ENCODE measurements at regions not wholly inside any gene's neighbourhood (a gene's known extent, or its start where the extent isn't known, plus 50 kb on each side); places are given as distances from the start of the nearest gene placed in this dataset.
A peak's percentile ranks its signal among the peaks of the same experiment; 100 is the strongest.

DNA sequence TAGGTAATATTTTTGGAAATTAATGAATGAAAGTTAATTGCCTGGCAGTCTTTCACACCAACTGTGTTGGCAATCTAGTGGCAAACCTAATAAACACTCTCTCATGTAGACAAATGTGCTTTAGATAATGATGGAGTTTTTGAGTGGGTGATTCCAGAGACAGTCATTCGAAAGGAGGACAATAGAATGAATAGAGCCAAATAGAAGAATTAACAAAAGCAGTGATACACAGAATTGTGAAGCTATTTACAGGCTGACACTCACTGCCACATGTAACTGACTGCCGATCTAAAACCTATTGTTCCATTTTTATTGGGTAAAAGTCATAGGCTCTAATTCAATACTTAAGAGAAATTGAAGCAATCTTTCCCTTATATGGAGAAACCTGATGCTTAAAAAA lies 338.5 kb downstream of the PCDH7 start:
- no peak for DNase-seq (ENCODE audit: low read depth)

DNA sequence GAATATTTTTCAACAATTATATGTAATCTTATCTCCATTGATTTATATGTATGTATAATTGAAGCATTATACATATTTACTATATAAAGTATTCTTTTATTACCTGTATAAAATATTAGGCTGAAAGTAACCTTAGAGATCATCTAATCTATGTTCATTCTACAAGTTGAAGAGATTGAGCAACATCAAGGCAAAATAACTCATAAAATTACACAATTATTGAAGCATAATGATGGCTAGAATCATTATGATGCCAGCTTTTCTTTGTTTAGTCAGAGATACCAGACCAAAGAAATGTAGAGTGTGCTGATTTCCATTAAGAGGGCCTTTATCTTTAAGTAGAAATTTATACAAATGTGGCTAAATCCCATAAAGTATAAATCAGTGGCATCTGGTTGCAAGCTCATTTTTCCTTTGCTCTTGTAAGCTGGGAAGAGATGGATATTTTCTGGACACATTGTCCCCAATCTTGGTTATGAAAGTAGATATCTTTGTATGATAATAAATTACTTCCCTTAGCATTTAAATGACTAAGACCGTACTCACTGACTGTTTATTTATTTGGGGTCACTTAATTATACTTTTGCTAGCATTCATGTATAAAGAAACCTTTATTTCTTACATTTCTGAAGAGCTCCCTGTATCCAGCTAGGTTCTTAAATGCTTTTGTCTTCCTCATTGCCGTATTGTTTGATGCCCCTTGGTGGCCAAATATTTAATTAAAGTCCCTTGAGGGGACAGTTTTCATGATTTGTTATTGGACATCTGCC lies 339.8 kb downstream of the PCDH7 start:
- no peak for DNase-seq (ENCODE audit: low read depth)

DNA sequence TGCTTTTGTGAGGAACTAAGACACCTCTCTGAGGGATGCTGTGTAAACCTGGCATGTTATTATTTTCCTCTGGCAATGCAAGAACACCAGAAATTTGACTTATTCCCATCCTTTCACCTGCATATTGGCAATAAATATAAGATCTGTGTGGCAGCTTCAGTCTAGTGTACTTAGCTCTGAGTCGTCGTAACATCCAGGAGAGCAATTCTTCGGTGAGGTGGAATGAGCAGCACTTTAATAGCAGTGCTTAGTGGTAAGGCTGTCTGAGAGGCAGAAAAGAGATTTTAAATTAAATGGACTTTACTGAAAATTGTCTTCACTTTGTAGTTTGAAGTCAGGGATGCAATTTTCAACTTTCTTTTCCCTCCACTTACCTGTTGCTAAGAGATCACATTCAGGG lies 344.9 kb downstream of the PCDH7 start:
- DNase-seq (ENCODE audit: low read depth) = no peak

DNA sequence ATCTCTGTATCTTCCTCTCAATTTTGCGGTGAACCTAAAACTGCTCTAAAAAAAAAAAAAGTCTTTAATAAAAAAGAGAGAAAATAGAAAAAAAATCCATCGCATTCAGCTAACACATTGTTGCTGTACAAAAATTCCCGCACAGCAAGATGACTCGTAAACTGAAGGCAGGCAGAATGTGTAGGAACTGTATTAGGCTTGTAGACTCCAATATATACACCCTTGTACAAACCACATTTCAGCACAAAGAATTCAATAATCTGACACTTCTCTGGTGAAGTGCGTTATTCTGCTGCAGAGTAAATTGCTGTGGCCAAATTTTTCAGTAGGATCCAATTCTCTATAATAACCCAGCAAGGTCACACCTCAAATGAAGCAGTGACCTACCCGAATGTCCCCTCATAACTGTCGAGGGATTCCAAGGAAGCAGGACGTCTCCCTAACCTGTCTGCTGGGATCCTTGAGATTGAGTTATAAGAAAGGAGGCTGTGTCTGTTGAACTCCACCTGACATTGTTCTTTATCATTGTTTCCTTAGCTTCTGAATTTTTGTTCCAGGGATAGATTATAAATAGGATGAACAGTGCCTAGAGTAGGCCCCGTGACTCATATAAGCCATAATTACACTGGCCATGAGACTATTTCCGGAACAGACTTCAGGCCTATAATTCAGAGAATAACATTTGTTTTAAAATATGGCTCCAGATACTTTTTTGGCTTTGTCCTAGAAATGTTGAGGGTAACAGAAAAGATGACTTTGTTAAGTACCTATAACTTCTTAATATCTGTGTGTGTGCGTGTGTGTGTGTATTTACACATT lies 348.3 kb downstream of the PCDH7 start:
- no peak for DNase-seq (ENCODE audit: low read depth)

DNA sequence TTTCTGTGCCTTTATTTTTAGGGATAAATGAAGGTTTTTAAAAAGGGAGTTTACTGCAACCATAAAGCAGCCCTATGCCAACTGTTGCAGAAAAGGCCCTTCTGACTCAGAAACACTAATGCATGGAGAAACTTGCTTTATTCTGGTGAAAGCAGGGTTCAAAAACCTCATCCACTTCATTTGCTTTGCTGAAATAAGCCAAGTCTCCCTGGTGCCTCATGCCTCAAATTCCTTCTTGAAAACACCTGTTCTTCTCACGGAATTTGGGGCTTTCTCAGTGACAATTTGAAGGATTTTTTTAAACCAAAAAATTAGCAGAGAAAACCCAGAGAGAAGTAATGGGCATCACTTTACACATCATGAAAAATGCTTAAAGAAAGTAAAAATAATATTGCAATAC lies 349.0 kb downstream of the PCDH7 start:
- DNase-seq (ENCODE audit: low read depth) = no peak

DNA sequence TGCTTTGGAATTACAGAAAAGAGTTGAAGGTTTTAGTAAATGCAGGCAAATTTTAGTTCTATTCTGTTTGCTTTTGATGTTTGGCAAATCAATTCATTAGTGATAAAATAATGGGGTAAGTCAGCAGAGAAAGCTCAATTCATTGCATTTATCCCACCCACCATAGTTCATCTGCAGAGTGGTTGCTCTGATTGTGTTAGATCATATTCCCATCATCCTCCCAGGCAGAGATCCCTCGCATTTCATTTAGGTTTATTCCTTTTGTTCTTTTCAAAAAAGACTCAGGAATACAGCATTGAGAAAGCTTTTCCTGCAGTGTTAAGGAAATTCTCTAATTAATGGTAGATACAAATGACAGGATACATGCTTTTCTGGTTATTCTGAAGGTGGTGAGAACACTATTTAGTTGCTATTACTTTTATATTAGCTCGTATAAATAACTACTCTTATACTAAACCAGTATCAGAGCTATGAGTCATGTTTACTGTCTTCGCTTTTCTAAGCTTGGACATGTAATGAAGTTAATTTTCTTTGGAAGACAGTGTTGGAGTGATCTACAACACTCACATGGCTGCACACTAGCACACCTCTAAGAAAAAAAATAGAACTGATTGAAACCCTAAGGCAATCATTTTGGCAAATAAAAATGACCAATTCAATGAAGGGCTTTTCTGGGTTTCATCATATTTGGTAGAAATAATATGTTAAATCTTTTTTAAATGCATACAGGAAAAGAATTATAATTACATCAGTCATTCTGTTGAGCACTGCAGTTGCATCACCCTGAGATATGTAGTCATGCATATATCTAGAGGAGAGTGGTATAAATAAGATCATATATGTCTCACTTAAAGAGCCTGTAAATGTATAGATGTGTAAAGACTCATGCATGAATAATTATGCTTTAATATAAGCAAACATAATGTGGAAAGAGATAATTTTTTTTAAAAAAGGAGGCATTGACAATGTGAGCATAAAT lies 351.6 kb downstream of the PCDH7 start:
- no peak for DNase-seq (ENCODE audit: low read depth)

DNA sequence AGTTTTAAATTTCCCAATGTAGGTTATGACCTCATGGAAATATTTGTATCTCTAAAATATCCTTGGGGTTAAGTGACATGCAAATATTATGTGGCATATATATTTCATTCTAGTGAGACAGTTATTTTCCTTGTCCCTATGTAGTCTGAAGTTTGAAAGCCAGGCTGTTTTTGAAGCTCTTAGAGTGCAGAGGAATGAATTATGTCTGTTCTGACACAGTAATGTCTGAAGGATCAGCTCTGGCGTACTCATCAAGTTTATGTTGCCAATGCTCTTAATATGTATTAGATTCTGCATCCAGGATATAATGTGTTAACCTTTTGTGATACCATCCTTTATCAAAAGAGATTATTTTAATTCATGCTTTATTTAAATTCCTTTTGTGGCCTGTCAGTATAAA lies 355.8 kb downstream of the PCDH7 start:
- no peak for DNase-seq (ENCODE audit: low read depth)

DNA sequence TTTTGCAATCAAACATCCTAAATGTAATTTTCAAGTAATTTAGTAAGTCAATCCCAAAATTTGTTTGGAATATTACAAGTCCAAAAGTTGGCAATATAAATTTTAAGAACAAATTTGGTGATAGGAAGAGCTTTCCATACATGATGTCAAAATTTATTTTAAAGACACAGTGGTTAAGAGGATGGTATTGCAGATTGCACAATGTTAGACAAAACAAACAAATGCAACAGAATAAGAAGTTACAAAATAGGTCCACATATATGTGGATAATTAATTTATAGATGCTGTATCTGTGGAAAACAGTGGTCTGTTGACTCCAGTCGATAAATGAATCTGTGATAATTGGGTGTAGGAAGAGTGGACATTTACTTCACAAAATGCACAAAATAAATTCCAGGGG lies 358.5 kb downstream of the PCDH7 start:
- no peak for DNase-seq (ENCODE audit: low read depth)

DNA sequence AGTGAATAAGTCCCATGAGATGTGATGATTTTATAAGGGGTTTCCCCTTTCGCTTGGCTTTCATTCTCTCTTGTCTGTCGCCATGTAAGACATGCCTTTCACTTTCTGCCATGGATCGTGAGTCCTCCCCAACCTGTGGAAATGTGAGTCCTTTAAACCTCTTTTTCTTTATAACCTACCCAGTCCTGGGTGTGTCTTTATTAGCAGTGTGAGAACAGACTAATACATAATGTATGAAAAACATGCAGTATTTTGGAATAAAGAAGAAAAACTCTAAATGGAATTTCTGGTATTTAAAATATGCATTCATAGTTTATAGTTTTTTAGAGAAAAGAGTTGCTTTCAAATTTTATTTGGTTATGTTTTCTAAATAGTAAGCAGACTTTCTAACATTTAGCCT lies 360.7 kb downstream of the PCDH7 start:
- no peak for DNase-seq (ENCODE audit: low read depth)

DNA sequence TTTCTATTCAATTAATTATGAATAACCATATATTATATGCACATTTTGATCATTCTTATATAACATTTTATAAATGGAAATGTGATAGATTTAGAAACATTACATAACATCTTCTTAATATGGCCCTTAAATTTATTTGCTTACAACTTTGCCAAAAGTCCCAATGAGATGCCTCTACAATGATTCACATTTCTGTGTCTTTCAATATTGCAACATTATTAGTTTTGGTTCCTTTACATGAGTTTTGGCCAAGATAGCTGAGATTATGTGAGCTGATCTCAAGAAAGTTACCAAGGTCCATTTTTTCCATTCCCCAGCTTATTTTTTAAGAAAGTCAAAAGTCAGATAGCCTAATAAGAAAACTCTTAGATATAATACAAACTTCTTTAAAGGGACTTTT lies 361.2 kb downstream of the PCDH7 start:
- peak; percentile 38 for DNase-seq (ENCODE audit: low read depth)

DNA sequence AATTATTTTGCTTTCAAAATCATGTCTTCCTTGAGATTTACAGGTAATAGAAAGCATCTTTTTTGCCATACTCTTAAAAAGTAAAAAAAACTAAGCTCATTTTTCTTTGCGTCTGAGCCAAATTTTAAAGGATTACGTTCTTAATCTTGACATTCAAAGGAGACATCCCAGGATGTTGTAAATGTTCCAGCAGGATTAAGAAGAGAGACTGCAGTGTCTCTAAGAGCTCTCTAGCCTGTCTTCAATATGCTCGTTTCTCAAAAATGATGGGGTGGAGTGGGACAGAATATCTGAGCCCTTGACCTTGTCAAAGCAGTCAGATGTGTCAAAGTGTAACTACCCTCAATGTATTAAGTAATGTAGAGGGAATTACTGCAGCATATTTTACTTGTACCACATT lies 363.3 kb downstream of the PCDH7 start:
- no peak for DNase-seq (ENCODE audit: low read depth)

DNA sequence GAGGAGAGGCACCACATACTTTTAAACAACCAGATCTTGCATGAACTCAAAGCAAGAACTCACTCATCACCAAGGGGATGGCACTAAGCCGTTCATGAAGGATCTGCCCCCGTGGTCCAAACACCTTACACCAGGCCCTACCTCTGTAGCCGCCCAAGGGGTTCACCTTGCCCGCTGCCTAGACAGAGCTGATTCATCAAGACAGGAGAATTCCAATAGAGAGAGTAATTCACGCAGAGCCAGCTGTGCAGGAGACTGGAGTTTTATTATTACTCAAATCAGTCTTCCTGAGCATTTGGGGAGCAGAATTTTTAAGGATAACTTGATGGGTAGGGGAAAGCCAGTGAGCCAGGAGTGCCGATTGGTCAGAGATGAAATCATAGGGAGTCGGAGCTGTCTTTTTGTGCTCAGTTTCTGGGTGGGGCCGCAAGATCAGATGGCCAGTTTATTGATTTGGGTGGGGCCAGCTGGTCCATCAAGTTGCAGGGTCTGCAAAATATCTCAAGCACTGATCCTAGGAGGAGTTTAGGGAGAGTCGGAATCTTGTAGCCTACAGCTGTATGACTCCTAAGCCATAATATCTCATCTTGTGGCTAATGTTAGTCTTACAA lies 364.7 kb downstream of the PCDH7 start:
- no peak for DNase-seq (ENCODE audit: low read depth)

DNA sequence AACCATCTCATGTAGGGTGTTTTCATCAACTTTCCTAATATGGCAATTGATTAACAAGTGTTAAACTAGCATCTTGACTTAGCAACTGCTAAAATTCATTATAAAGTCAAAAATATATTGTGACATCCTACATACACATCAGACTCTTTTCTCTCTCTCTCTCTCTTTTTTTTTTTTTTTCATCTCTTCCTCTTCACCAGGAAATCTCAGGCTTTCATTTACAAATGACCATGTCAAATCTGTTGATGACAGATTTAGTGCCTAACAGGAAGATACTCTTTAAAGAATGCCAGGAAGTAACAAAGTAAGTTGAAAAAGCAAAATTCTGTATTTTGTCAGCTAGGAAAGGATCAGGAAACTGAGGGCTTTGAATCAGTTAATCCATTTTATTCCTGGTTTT lies 365.5 kb downstream of the PCDH7 start:
- no peak for DNase-seq (ENCODE audit: low read depth)

DNA sequence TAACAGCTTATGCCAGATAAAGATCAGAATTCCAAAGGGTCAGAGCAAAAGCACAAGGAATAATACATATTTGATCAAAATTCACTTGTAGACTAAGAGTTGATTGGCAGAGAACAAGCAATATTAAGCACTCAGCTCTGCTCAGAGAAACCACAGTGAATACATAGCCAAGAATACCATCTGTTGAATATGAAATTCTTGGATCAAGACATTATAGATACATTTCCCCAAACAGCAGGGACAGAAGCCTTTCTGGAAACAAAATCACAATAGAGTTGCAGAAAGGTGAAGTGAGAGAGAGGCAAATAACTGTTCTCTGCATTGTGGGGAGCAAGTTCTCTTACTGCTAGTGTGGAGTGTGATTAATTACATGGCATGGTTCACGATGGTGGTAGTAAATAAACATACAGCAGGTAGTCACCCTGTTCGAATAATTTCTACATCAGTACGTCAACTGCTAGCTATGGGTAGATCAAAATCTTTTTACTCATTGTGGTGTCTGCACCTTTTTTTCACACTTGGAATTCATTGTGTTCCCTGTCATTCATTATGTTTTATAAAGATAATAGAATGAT lies 366.7 kb downstream of the PCDH7 start:
- DNase-seq (ENCODE audit: low read depth) = no peak

DNA sequence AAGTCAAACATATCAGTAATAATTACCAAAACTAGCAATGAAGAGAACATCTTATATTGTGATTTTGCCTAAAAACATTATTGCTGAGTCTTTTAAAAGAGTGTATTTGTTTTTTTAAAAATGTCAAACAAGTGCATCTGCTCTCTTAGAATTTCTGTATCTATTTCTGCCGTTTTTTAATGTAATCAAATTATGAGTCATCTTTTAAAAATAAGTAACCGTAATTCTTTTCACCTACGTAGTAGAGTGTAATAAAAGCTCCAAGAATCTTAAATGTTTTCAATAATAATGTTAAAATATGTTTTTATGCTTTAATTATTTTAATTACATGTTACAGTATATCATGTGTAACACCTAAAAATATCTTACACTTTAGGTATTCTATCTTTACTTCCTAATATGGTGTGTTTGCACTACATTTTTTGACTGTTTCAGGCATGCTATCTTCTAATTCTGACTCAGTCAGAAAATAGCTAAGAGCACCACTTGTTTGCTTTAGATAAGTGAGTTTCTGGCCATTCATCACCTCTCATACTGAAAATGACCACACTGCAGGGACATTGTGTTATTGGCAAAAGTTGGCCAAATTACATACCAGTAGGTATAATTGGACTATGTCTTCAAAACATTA lies 368.5 kb downstream of the PCDH7 start:
- no peak for DNase-seq (ENCODE audit: low read depth)

DNA sequence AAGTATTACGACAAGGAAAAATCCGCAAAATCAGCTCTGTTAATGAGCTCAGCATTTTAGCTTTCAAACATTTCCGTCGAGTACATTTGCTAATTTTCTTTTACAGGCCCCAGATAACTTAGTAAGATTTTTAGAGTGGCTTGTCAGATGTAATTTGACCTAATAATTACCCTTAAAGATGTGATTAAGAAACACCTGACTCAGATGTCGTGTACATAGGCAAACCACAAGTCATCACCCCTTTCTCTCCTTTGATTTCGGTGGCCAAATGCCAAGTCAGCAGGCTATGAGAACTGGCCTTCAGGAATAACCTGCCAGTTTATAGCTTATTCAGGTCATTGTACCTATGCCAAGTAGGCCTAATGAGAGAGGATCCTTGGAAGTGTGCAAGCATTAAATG lies 369.6 kb downstream of the PCDH7 start:
- no peak for DNase-seq (ENCODE audit: low read depth)

DNA sequence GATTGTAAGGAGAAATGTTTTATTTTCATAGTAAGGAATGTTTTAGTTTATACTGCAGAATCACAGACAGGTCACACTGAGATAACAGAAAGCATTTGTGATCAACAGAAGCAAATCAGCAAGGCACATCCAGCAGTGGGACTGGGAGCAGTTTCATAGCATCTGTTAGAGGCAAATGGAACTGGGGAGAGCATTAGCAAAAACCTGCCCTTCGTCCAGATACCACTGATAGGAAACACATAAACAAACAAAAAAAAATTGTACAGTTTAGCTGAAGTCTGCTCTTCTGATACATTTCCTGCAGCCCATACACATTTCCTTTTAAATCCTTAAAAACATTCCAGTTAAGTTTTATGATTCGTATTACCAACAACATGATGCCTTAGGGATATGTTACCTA lies 374.3 kb downstream of the PCDH7 start:
- DNase-seq (ENCODE audit: low read depth) = no peak

DNA sequence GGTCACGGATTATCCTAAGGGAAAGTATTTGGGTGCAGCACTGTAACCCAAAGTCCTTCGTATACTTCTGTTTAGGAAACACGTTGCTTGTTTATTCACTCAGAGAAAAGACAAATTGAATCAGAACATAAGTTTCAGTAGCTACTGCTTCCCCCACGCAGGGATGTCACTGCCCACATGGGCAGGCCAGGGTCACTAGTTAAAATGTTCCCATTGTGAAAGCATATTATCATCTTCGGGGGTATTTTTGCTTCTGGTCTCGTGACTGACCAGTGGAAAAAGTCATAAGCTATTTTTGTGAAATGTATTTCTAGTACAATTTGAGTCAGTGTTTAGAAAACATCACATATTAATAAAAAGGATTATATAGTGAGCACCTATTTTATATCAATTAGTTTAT lies 377.8 kb downstream of the PCDH7 start:
- no peak for DNase-seq (ENCODE audit: low read depth)

DNA sequence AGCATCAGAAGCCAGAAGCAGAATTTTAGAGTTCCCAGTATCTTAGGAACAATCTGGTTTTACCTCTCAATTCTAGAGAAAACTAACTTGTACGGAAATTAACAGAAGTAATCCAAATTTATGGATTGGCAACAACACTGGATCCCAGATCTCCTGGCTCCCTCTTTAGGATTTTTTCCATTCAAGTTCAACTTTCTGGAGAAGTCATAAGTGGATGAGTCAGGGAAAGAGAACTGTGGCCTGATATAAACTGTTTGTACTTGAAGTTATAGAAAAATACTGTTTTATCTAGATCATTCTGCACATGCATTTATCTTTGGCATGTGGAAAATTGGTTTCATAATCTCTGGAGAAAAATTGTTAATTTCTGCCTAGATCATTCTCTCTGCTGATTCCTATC lies 380.4 kb downstream of the PCDH7 start:
- no peak for DNase-seq (ENCODE audit: low read depth)

DNA sequence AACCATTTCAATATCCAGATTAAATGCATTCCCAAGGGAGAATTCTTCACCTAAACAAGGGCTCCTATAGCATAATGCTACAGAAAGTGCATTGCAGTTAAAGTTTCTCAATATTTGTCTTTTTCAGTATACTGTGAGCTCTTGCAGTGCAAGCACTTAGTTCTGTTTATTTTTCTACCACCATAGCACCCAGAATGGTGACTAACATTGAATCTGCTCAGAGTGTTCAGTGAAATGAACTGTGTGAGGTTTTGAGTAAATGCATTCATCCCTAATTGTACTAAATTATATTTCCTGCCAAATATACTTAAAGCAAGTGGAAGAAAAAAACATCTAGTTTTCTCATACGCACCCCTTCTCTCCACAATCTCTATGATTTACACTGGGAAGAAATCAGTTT lies 383.9 kb downstream of the PCDH7 start:
- DNase-seq (ENCODE audit: low read depth) = no peak

DNA sequence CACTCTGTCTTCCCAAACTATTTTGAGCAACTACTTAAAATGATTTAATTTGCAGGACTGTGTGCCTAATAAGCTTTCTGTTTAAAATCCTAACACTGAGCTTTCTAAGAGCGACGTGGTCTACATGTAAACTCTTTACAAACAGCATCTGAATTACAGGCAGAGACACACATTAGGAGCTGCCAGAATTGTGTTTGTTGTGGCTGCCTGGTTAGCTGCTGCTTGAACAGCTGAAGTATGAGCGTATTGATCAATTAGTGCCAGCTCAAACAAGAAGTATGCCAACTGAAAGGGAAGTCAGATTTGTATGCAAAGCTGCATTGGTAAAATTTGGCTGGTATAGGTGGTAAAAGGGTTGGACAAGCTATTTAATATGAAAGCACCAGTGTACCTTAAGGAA lies 384.4 kb downstream of the PCDH7 start:
- DNase-seq (ENCODE audit: low read depth) = no peak
